ENCODE measurements at regions not wholly inside any gene's neighbourhood (a gene's known extent, or its start where the extent isn't known, plus 50 kb on each side); places are given as distances from the start of the nearest gene placed in this dataset.

DNA sequence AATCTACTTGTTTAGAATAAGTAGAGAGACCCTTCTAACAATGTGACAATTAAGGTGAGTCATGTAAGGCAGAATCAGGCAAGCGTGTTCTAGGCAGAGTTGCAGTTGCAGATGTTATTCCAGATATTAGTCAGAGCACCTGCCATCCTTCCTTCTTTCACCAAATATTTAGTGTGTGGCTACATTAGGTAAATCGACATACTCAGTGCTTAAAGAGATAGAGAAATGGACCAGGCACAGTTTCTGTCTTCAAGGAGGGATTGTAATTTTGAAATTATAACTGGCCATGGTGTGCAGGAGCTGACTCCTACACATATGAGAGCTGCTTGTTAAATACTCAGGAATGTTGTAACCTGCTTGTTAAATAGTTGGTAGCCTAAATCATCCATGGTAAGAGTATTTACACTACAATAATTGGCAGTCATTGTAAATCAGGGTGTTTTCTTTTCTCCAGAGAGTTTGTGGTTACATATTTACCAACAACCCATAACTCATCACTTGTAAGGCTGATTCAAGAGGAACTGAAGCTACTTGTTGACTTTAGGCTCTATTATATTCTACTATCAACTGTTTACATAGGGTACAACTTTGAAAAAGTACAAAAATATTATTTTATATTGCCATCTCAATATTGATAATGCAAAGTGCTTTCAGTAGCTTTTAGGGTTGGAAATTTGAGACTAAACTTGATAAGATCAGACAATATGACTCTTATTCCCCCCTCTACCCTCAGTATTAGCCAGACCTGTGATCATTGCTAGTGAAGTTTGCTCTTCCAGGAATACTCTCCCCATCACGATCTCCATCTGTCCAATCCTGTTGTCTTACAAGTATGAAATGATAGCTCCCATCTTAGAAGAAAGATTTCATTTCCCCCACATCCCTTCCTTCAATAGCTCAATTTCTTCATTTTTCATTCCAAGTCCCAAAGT lies 607.1 kb downstream of the COL12A1 start:
- H2AFZ ChIP-seq (ENCODE audit: low read length): no peak overlapping the region
- no peaks in the 10 kb centered on the region for H3F3A ChIP-seq (ENCODE audit: insufficient read depth, low read length)
- H3K9me3 ChIP-seq (ENCODE audit: low read length): no peaks in the 10 kb centered on the region
- H3K9me2 ChIP-seq (ENCODE audit: low read depth, low read length): no peaks in the 10 kb centered on the region
- no peak overlapping the region for H3K4me3 ChIP-seq (ENCODE audit: low read depth, low read length, poor library complexity, severe bottlenecking)
- H3K4me2 ChIP-seq (ENCODE audit: low read length): no peak overlapping the region
- H3K27me3 ChIP-seq (ENCODE audit: insufficient read depth, low read length): no peaks in the 10 kb centered on the region
- no peak overlapping the region for H3K27ac ChIP-seq (ENCODE audit: low read depth, low read length, poor library complexity, severe bottlenecking)
- H3K9ac ChIP-seq (ENCODE audit: low read length): no peak overlapping the region
- no peak for TF ChIP-seq EZH2 (IDR thresholded peaks at IDR 0.05; ENCODE audit: borderline replicate concordance, low read length)
- TF ChIP-seq, protein P1, sequence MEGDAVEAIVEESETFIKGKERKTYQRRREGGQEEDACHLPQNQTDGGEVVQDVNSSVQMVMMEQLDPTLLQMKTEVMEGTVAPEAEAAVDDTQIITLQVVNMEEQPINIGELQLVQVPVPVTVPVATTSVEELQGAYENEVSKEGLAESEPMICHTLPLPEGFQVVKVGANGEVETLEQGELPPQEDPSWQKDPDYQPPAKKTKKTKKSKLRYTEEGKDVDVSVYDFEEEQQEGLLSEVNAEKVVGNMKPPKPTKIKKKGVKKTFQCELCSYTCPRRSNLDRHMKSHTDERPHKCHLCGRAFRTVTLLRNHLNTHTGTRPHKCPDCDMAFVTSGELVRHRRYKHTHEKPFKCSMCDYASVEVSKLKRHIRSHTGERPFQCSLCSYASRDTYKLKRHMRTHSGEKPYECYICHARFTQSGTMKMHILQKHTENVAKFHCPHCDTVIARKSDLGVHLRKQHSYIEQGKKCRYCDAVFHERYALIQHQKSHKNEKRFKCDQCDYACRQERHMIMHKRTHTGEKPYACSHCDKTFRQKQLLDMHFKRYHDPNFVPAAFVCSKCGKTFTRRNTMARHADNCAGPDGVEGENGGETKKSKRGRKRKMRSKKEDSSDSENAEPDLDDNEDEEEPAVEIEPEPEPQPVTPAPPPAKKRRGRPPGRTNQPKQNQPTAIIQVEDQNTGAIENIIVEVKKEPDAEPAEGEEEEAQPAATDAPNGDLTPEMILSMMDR (IDR thresholded peaks at IDR 0.05; ENCODE audit: low read length): no peak
- no peaks in the 10 kb centered on the region for H4K20me1 ChIP-seq (ENCODE audit: insufficient read depth, low read length)
- H3K79me2 ChIP-seq (ENCODE audit: insufficient read depth, low read length): no peaks in the 10 kb centered on the region
- H3K4me1 ChIP-seq (ENCODE audit: insufficient read depth, low read length, severe bottlenecking): no peaks in the 10 kb centered on the region
- no peaks in the 10 kb centered on the region for H3K36me3 ChIP-seq (ENCODE audit: insufficient read depth, low read length)

DNA sequence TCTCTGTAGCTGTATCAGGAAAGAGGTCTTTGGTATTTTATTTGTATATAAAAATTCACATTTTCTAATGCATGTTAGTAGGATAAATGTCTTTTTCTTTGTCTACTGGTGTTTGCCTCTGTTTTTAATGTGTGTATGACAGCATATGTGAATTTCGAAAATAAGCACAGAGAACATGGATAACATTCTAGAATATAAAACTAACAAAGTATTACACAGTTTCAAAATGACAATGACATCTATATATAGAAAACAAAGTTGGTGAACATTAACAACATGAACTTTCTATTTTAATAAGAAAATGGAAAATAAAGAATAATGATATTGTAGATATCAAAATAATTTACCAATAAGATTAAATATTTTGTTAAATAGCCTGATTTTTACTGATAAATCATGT lies 608.0 kb downstream of the COL12A1 start:
- no peaks in the 10 kb centered on the region for H4K20me1 ChIP-seq (ENCODE audit: insufficient read depth, low read length)
- no peak overlapping the region for H3K27ac ChIP-seq (ENCODE audit: low read depth, low read length, poor library complexity, severe bottlenecking)
- no peaks in the 10 kb centered on the region for H3F3A ChIP-seq (ENCODE audit: insufficient read depth, low read length)
- H3K9ac ChIP-seq (ENCODE audit: low read length): no peak overlapping the region
- no peaks in the 10 kb centered on the region for H3K9me3 ChIP-seq (ENCODE audit: low read length)
- H3K4me2 ChIP-seq (ENCODE audit: low read length): no peak overlapping the region
- no peak overlapping the region for H2AFZ ChIP-seq (ENCODE audit: low read length)
- H3K27me3 ChIP-seq (ENCODE audit: insufficient read depth, low read length): no peaks in the 10 kb centered on the region
- no peaks in the 10 kb centered on the region for H3K36me3 ChIP-seq (ENCODE audit: insufficient read depth, low read length)
- H3K4me1 ChIP-seq (ENCODE audit: insufficient read depth, low read length, severe bottlenecking): no peaks in the 10 kb centered on the region
- no peak overlapping the region for H3K4me3 ChIP-seq (ENCODE audit: low read depth, low read length, poor library complexity, severe bottlenecking)
- TF ChIP-seq, protein P1 (IDR thresholded peaks at IDR 0.05; ENCODE audit: low read length): no peak
- TF ChIP-seq EZH2 (IDR thresholded peaks at IDR 0.05; ENCODE audit: borderline replicate concordance, low read length): no peak
- H3K9me2 ChIP-seq (ENCODE audit: low read depth, low read length): no peaks in the 10 kb centered on the region
- no peaks in the 10 kb centered on the region for H3K79me2 ChIP-seq (ENCODE audit: insufficient read depth, low read length)

- no peak overlapping the region for H3K9ac ChIP-seq (ENCODE audit: low read length)
- no peak overlapping the region for H3K4me3 ChIP-seq (ENCODE audit: low read depth, low read length, poor library complexity, severe bottlenecking)
- no peaks in the 10 kb centered on the region for H4K20me1 ChIP-seq (ENCODE audit: insufficient read depth, low read length)
- H3F3A ChIP-seq (ENCODE audit: insufficient read depth, low read length): no peaks in the 10 kb centered on the region
- H3K27me3 ChIP-seq (ENCODE audit: insufficient read depth, low read length): no peaks in the 10 kb centered on the region
- no peak for TF ChIP-seq EZH2 (IDR thresholded peaks at IDR 0.05; ENCODE audit: borderline replicate concordance, low read length)
- TF ChIP-seq, protein P1 (IDR thresholded peaks at IDR 0.05; ENCODE audit: low read length): no peak
- H2AFZ ChIP-seq (ENCODE audit: low read length): no peak overlapping the region
- H3K27ac ChIP-seq (ENCODE audit: low read depth, low read length, poor library complexity, severe bottlenecking): no peak overlapping the region
- H3K9me3 ChIP-seq (ENCODE audit: low read length): no peaks in the 10 kb centered on the region
- H3K4me1 ChIP-seq (ENCODE audit: insufficient read depth, low read length, severe bottlenecking): no peaks in the 10 kb centered on the region
- H3K79me2 ChIP-seq (ENCODE audit: insufficient read depth, low read length): no peaks in the 10 kb centered on the region
- H3K36me3 ChIP-seq (ENCODE audit: insufficient read depth, low read length): no peaks in the 10 kb centered on the region
- no peaks in the 10 kb centered on the region for H3K9me2 ChIP-seq (ENCODE audit: low read depth, low read length)
- H3K4me2 ChIP-seq (ENCODE audit: low read length): no peak overlapping the region
These were observed 608.6 kb downstream of the COL12A1 start for GRCh38 chr6:74597266-74597665.
